H1 (cell line): ENCODE measurements at regions not wholly inside any gene's neighbourhood (a gene's known extent, or its start where the extent isn't known, plus 50 kb on each side); places are given as distances from the start of the nearest gene placed in this dataset.

Source experiments
- CTCF ChIA-PET: fragments of 300-600 bp; sonication (Branson Sonifier 250); formaldehyde crosslinking; loops from one replicate; lab custom pipeline; 2021; ENCODE audit not compliant: partially characterized antibody; lab: Charles Lee
- POLR2A ChIA-PET: fragments of 300-600 bp; sonication (Branson Sonifier 250); formaldehyde crosslinking; loops from one replicate; lab custom pipeline; 2021; ENCODE audit warnings: inconsistent platforms; ENCODE audit not compliant: partially characterized antibody; lab: Charles Lee
- DNase-seq, 2 experiments: peaks; one replicate each; pipeline versions ENCODE4 v3.0.0 to v3.0.0-alpha.2; 2010 to 2022; ENCODE audit warnings: low spot score in 2 of 2, low read depth in 1 of 2, mixed read lengths in 1 of 2
- FAIRE-seq: peaks from 2 replicates; lab custom pipeline; 2011; peaks lifted over from hg19 to GRCh38; lab: Jason Lieb, UNC
- H2AFZ ChIP-seq: 2 replicates; pipeline ENCODE4 v1.8.1; 2012; ENCODE audit warnings: low read length, inconsistent platforms
- H2AK5ac ChIP-seq: 2 replicates; pipeline ENCODE4 v1.6.1; 2013; ENCODE audit warnings: low read depth, low read length
- H2BK120ac ChIP-seq: replicated peaks from 2 replicates; pipeline ENCODE3; 2013; ENCODE audit warnings: low read depth, low read length, inconsistent platforms
- H2BK12ac ChIP-seq: 2 replicates; pipeline ENCODE4 v1.6.1; 2013; ENCODE audit warnings: low read depth, low read length
- H2BK15ac ChIP-seq: 2 replicates; pipeline ENCODE4 v1.6.1; 2013; ENCODE audit warnings: low read length
- H2BK20ac ChIP-seq: 2 replicates; pipeline ENCODE4 v1.6.1; 2013; ENCODE audit warnings: low read length
- H2BK5ac ChIP-seq: 2 replicates; pipeline ENCODE4 v1.6.1; 2013; ENCODE audit warnings: low read depth, low read length
- H3K14ac ChIP-seq: 2 replicates; pipeline ENCODE4 v1.6.1; 2013; ENCODE audit warnings: inconsistent platforms; ENCODE audit not compliant: insufficient read length
- H3K18ac ChIP-seq: 2 replicates; pipeline ENCODE4 v1.6.1; 2013; ENCODE audit warnings: low read length; ENCODE audit errors: extremely low read depth
- H3K23ac ChIP-seq: 2 replicates; pipeline ENCODE4 v1.6.1; 2013; ENCODE audit warnings: inconsistent platforms; ENCODE audit not compliant: insufficient read length
- H3K23me2 ChIP-seq: 2 replicates; pipeline ENCODE4 v1.6.1; 2013; ENCODE audit warnings: low read depth, low read length
- H3K27ac ChIP-seq: 2 replicates; pipeline ENCODE4 v1.6.1; 2011; ENCODE audit warnings: low read depth, low read length, inconsistent platforms
- H3K27me3 ChIP-seq, 4 experiments: replicated peaks in 1 of 4; 1 replicate in 1 of 4; 2 replicates in 3 of 4; pipeline versions ENCODE4 v1.6.1 to v1.8.1; 2011 to 2013; ENCODE audit warnings: low read length in 3 of 4, mild to moderate bottlenecking in 3 of 4, inconsistent platforms in 2 of 4, mixed read lengths in 2 of 4, moderate library complexity in 1 of 4; ENCODE audit not compliant: control insufficient read depth in 3 of 4, insufficient read depth in 3 of 4; ENCODE audit errors: extremely low read depth in 1 of 4
- H3K36me3 ChIP-seq, 4 experiments: 2 replicates each; pipeline versions ENCODE4 v1.6.1 to v1.8.1; 2011 to 2013; ENCODE audit warnings: mild to moderate bottlenecking in 4 of 4, low read length in 3 of 4, moderate library complexity in 2 of 4, control low read depth in 1 of 4, inconsistent platforms in 1 of 4; ENCODE audit not compliant: insufficient read depth in 4 of 4, control insufficient read depth in 2 of 4
- H3K4ac ChIP-seq: replicated peaks from 2 replicates; pipeline ENCODE3; 2013; ENCODE audit warnings: low read length, low read depth, mixed read lengths, inconsistent platforms; ENCODE audit not compliant: insufficient read length
- H3K4me1 ChIP-seq, 4 experiments: replicated peaks in 1 of 4; 1 replicate in 1 of 4; 2 replicates in 3 of 4; pipeline versions ENCODE4 v1.6.1 to v1.8.1; 2011 to 2013; ENCODE audit warnings: low read length in 3 of 4, inconsistent platforms in 2 of 4, mixed read lengths in 1 of 4; ENCODE audit not compliant: insufficient read depth in 4 of 4, control insufficient read depth in 3 of 4
- H3K4me2 ChIP-seq, 2 experiments: 2 replicates each; pipeline versions ENCODE4 v1.6.1 to v1.8.1; 2011 to 2013; ENCODE audit warnings: low read depth in 2 of 2, low read length in 2 of 2, control low read depth in 1 of 2, inconsistent platforms in 1 of 2, mild to moderate bottlenecking in 1 of 2; ENCODE audit not compliant: insufficient read depth in 1 of 2
- H3K4me3 ChIP-seq, 4 experiments: fragments of 200-600, 300-600 bp in 1 of 4; sonication (generic), shearing (Covaris generic), sonication (Bioruptor Twin) in 1 of 4; 2 replicates each; pipeline versions ENCODE4 v1.5.1 to v1.8.1; 2011 to 2016; ENCODE audit warnings: low read length in 4 of 4, low read depth in 3 of 4, control low read depth in 2 of 4, inconsistent platforms in 2 of 4, mild to moderate bottlenecking in 2 of 4, mixed read lengths in 1 of 4, moderate library complexity in 1 of 4; ENCODE audit not compliant: insufficient read depth in 2 of 4; ENCODE audit errors: extremely low read depth in 1 of 4
- H3K56ac ChIP-seq: replicated peaks from 2 replicates; pipeline ENCODE3; 2013; ENCODE audit warnings: low read depth, mild to moderate bottlenecking, mixed read lengths, low read length, inconsistent platforms; ENCODE audit not compliant: insufficient read length
- H3K79me1 ChIP-seq: 2 replicates; pipeline ENCODE4 v1.6.1; 2013; ENCODE audit warnings: low read depth, low read length, control low read depth
- H3K79me2 ChIP-seq, 2 experiments: 2 replicates each; pipeline versions ENCODE4 v1.6.1 to v1.8.1; 2012 to 2013; ENCODE audit warnings: low read length in 2 of 2, mild to moderate bottlenecking in 2 of 2, inconsistent platforms in 1 of 2; ENCODE audit not compliant: insufficient read depth in 2 of 2, control insufficient read depth in 1 of 2
- H3K9ac ChIP-seq, 4 experiments: replicated peaks in 1 of 4; 1 replicate in 1 of 4; 2 replicates in 3 of 4; pipeline versions ENCODE4 v1.6.1 to v1.8.1; 2011 to 2013; ENCODE audit warnings: low read depth in 3 of 4, low read length in 3 of 4, control low read depth in 2 of 4, mild to moderate bottlenecking in 2 of 4, moderate library complexity in 2 of 4, inconsistent platforms in 1 of 4; ENCODE audit errors: extremely low read depth in 1 of 4
- H3K9me3 ChIP-seq, 2 experiments: 2 replicates each; pipeline versions ENCODE4 v1.6.1 to v1.8.1; 2012 to 2013; ENCODE audit warnings: mild to moderate bottlenecking in 2 of 2, moderate library complexity in 2 of 2, control low read depth in 1 of 2, inconsistent platforms in 1 of 2, low read depth in 1 of 2, low read length in 1 of 2, mixed read lengths in 1 of 2; ENCODE audit not compliant: insufficient read depth in 2 of 2
- H4K20me1 ChIP-seq, 2 experiments: replicated peaks in 1 of 2; 2 replicates each; pipeline versions ENCODE3 to v1.8.1; 2011 to 2013; ENCODE audit warnings: inconsistent platforms in 2 of 2, low read length in 2 of 2, mild to moderate bottlenecking in 1 of 2; ENCODE audit not compliant: insufficient read depth in 2 of 2, control insufficient read depth in 1 of 2
- H4K5ac ChIP-seq: 2 replicates; pipeline ENCODE4 v1.6.1; 2013; ENCODE audit warnings: low read length, low read depth, mixed read lengths, inconsistent platforms; ENCODE audit not compliant: insufficient read length
- H4K8ac ChIP-seq: 2 replicates; pipeline ENCODE4 v1.8.0; 2013; ENCODE audit warnings: mild to moderate bottlenecking, moderate library complexity, low read length, inconsistent platforms; ENCODE audit not compliant: insufficient read depth; ENCODE audit errors: extremely low read depth
- H4K91ac ChIP-seq: replicated peaks from 2 replicates; pipeline ENCODE3; 2013; ENCODE audit warnings: low read length, mixed read lengths, inconsistent platforms; ENCODE audit not compliant: insufficient read length
- BCL11A ChIP-seq, 2 experiments: IDR thresholded peaks; one replicate each; pipeline ENCODE4 v1.6.1; 2011; ENCODE audit warnings: low read depth in 2 of 2, low read length in 2 of 2, mild to moderate bottlenecking in 2 of 2
- CHD2 ChIP-seq: IDR thresholded peaks from 2 replicates; pipeline ENCODE4 v1.6.1; 2012; ENCODE audit warnings: low read length, improper control_type of control experiment
- CREB1 ChIP-seq: IDR thresholded peaks from 2 replicates; pipeline ENCODE4 v1.6.1; 2012; ENCODE audit warnings: inconsistent platforms
- GABPA ChIP-seq: IDR thresholded peaks from 2 replicates; pipeline ENCODE4 v1.6.1; 2011; ENCODE audit warnings: mild to moderate bottlenecking, low read length, moderate library complexity, borderline replicate concordance; ENCODE audit not compliant: insufficient read depth
- HDAC2 ChIP-seq, 2 experiments: fragments of 300-600 bp in 1 of 2; sonication (generic) in 1 of 2; IDR thresholded peaks; 2 replicates each; pipeline ENCODE4 v1.6.1; 2011 to 2012; ENCODE audit warnings: low read depth in 2 of 2, low read length in 2 of 2, mild to moderate bottlenecking in 2 of 2, moderate library complexity in 2 of 2, borderline replicate concordance in 1 of 2, inconsistent platforms in 1 of 2
- JUN ChIP-seq: IDR thresholded peaks from 2 replicates; pipeline ENCODE4 v1.6.1; 2011; ENCODE audit warnings: low read depth, mild to moderate bottlenecking, improper control_type of control experiment, low read length
- KDM4A ChIP-seq: IDR thresholded peaks from one replicate; pipeline ENCODE4 v1.7.1; 2012; ENCODE audit warnings: low read depth, mild to moderate bottlenecking, moderate library complexity, low read length, inconsistent platforms; ENCODE audit not compliant: severe bottlenecking
- NRF1 ChIP-seq: IDR thresholded peaks from 2 replicates; pipeline ENCODE4 v1.6.1; 2011; ENCODE audit warnings: mild to moderate bottlenecking, low read depth, low read length, improper control_type of control experiment
- POLR2AphosphoS5 ChIP-seq: IDR thresholded peaks from 2 replicates; pipeline ENCODE4 v1.6.1; 2011; ENCODE audit warnings: low read depth, low read length
- RNF2 ChIP-seq: fragments of 200-900, 300-1000 bp; sonication (generic); IDR thresholded peaks from 2 replicates; pipeline ENCODE4 v1.7.1; 2016; ENCODE audit warnings: borderline replicate concordance, low read depth, mild to moderate bottlenecking, antibody characterized with exemption, low read length; ENCODE audit not compliant: poor library complexity, severe bottlenecking; ENCODE audit errors: missing control alignments
- SIRT6 ChIP-seq: IDR thresholded peaks from one replicate; pipeline ENCODE4 v1.7.1; 2012; ENCODE audit warnings: low read length, inconsistent platforms
- SP2 ChIP-seq: IDR thresholded peaks from 2 replicates; pipeline ENCODE4 v1.6.1; 2012; ENCODE audit warnings: mild to moderate bottlenecking, low read length, inconsistent platforms
- SUZ12 ChIP-seq: fragments of 200-600 bp; sonication (generic); IDR thresholded peaks from 2 replicates; pipeline ENCODE4 v1.6.1; 2012; ENCODE audit warnings: mild to moderate bottlenecking, inconsistent platforms, low read length, moderate library complexity, mixed read lengths
- TAF1 ChIP-seq: IDR thresholded peaks from 2 replicates; pipeline ENCODE4 v1.6.1; 2011; ENCODE audit warnings: mild to moderate bottlenecking, low read depth, low read length

GRCh38 chr1:170853867-170854266, 81.5 kb upstream of the MROH9 start:
- Histone ChIP-seq H3K23ac (no peak overlapping the region), H3K4me3 (no peak overlapping the region), H2BK12ac (no peak overlapping the region), H3K23me2 (no peaks in the 10 kb centered on the region), H3K27me3 (no peaks in the 10 kb centered on the region), H2BK5ac (no peak overlapping the region), H4K5ac (no peak overlapping the region), H3K14ac (no peak overlapping the region), H2BK20ac (no peak overlapping the region), H2AFZ (no peak overlapping the region), H3K36me3 (no peaks in the 10 kb centered on the region), H4K91ac (no peak overlapping the region), H3K27ac (no peak overlapping the region), H4K20me1 (no peaks in the 10 kb centered on the region), H3K4me2 (no peak overlapping the region), H3K4ac (no peak overlapping the region), H3K79me1 (no peaks in the 10 kb centered on the region), H2BK120ac (no peak overlapping the region), H3K56ac (no peak overlapping the region), H3K4me1 (no peaks in the 10 kb centered on the region), H3K79me2 (no peaks in the 10 kb centered on the region), H2AK5ac (no peak overlapping the region), H3K9me3 (no peaks in the 10 kb centered on the region), H3K18ac (no peak overlapping the region), H4K8ac (no peak overlapping the region), H3K9ac (no peak overlapping the region), H2BK15ac (no peak overlapping the region)
- CTCF ChIA-PET: interaction anchor here (0.8 to 1.3 kb wide), 2 partner anchors 74 to 187 kb away, joined by 3 to 4 read pairs; no protein-coding TSS in a partner anchor
- TF ChIP-seq BCL11A (IDR thresholded peaks at IDR 0.05; ENCODE audit: low read depth in 2 of 2, low read length in 2 of 2): no peak
- TF ChIP-seq POLR2AphosphoS5: no peak
- TF ChIP-seq GABPA: no peak
- no peak for TF ChIP-seq NRF1
- no peak for TF ChIP-seq CREB1
- no peak for TF ChIP-seq SIRT6
- no peak for TF ChIP-seq SUZ12
- TF ChIP-seq CHD2: no peak
- no peak for TF ChIP-seq TAF1
- no peak for TF ChIP-seq HDAC2 (IDR thresholded peaks at IDR 0.05; ENCODE audit: borderline replicate concordance in 1 of 2, low read depth in 2 of 2, low read length in 2 of 2)
- no peak for TF ChIP-seq JUN
- TF ChIP-seq KDM4A: no peak
- TF ChIP-seq SP2: no peak
- no peak for TF ChIP-seq RNF2
- POLR2A ChIA-PET: no interaction called here
- DNase-seq: no peak
- no peak for FAIRE-seq
